ENCODE measurements at regions not wholly inside any gene's neighbourhood (a gene's known extent, or its start where the extent isn't known, plus 50 kb on each side); places are given as distances from the start of the nearest gene placed in this dataset.

DNA sequence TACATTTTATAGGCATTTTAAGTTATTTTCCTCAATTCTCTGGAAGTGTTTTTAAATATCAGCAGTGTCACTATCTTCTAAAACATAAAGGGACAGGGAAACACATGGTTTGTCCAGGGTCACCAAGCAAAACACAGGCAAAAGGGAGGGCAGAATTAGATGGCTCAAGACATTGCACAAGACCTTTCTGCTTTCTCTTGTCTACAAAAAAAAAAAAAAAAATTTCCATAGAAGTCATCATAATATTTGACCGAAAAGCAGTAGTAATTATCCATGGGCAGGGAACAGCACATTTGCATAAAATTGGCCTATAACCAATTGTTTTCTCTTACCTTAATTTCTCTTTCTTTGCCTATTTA, 703.1 kb upstream of the FZD8 start:
- Histone ChIP-seq H3K79me2 (ENCODE audit: control insufficient read depth, insufficient read depth, low read length) (no peaks in the 10 kb centered on the region), H4K8ac (ENCODE audit: low read depth, low read length) (no peak overlapping the region), H3K4ac (ENCODE audit: low read depth, low read length) (no peak overlapping the region), H2BK120ac (ENCODE audit: low read depth, low read length) (no peak overlapping the region), H2BK15ac (replicated peaks; ENCODE audit: low read depth) (no peak overlapping the region), H2AK5ac (ENCODE audit: low read length) (no peak overlapping the region), H3K79me1 (ENCODE audit: low read length) (no peaks in the 10 kb centered on the region), H3K9ac (ENCODE audit: low read length) (no peak overlapping the region), H3K27ac (ENCODE audit: low read depth, low read length) (no peak overlapping the region), H3K36me3 (ENCODE audit: control insufficient read depth, insufficient read depth, low read length) (no peaks in the 10 kb centered on the region), H2BK5ac (ENCODE audit: low read length) (no peak overlapping the region), H3K56ac (ENCODE audit: low read length) (no peak overlapping the region), H3K4me2 (ENCODE audit: low read length) (no peak overlapping the region), H3K4me1 (ENCODE audit: control insufficient read depth, low read depth, low read length) (no peaks in the 10 kb centered on the region), H3K4me3 (ENCODE audit: low read length) (no peak overlapping the region), H4K5ac (ENCODE audit: low read length) (no peak overlapping the region), H3K23ac (ENCODE audit: low read length) (no peak overlapping the region), H3K18ac (ENCODE audit: low read length) (no peak overlapping the region), H3K27me3 (ENCODE audit: insufficient read depth, low read length, poor library complexity) (no peaks in the 10 kb centered on the region)
- WGBS (ENCODE audit: extremely low coverage, insufficient coverage, low lambda C conversion rate): no CpG with 5 or more reads among the region's 1 CpG
- DNase-seq: no peak

DNA sequence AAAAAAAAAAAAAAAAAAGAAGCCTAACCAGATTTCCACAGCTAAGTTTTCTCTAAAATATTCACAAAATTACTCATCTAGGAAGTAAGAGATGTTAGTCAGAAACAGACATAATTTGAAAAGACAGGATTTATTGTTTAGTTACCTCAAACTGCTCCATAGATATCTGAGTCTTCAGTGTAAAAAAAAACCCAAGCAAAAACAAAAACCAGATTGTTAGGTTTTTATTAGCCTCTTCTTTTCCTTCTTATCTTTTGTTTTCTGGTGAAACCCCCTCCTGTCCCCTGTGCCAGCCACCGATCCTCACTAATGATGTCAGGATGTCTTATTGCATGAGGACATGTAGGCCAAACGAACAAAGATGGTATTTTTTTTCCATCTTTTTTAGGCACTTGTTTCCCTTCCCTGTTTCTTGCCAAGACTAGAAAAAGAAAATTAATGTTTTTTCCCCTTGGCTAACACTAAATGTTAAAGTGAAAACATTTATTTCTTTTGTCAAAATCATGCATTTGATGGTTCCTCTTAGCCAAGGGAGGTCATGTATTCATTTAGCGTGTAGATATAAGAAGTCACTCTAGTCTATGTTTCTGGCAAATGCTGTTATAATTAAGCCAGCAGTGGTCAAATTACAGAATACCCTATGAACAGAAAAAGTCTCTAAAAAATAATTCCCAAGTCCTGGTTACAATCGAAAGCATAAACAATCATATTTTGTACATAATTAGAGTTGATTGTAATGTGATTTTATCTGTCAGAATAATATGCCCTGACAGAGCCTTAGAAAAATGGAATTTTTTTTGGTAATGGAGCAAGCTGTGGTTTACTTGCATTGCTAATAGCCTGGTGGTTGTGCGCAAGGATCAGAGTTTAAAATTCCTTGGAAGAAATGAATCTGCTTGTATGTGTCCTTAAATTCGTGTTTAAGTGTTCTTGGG, 702.4 kb upstream of the FZD8 start:
- WGBS (ENCODE audit: extremely low coverage, insufficient coverage, low lambda C conversion rate): no CpG with 5 or more reads among the region's 6 CpGs
- no peaks in the 10 kb centered on the region for H3K79me2 ChIP-seq (ENCODE audit: control insufficient read depth, insufficient read depth, low read length)
- H3K23ac ChIP-seq (ENCODE audit: low read length): no peak overlapping the region
- no peak overlapping the region for H4K8ac ChIP-seq (ENCODE audit: low read depth, low read length)
- no peak overlapping the region for H3K27ac ChIP-seq (ENCODE audit: low read depth, low read length)
- H3K4ac ChIP-seq (ENCODE audit: low read depth, low read length): no peak overlapping the region
- no peak overlapping the region for H3K4me3 ChIP-seq (ENCODE audit: low read length)
- H3K18ac ChIP-seq (ENCODE audit: low read length): no peak overlapping the region
- no peaks in the 10 kb centered on the region for H3K27me3 ChIP-seq (ENCODE audit: insufficient read depth, low read length, poor library complexity)
- DNase-seq: no peak
- H2BK120ac ChIP-seq (ENCODE audit: low read depth, low read length): no peak overlapping the region
- H2BK15ac ChIP-seq (replicated peaks; ENCODE audit: low read depth): no peak overlapping the region
- no peaks in the 10 kb centered on the region for H3K79me1 ChIP-seq (ENCODE audit: low read length)
- no peak overlapping the region for H3K56ac ChIP-seq (ENCODE audit: low read length)
- no peak overlapping the region for H3K4me2 ChIP-seq (ENCODE audit: low read length)
- H4K5ac ChIP-seq (ENCODE audit: low read length): no peak overlapping the region
- no peak overlapping the region for H3K9ac ChIP-seq (ENCODE audit: low read length)
- no peaks in the 10 kb centered on the region for H3K36me3 ChIP-seq (ENCODE audit: control insufficient read depth, insufficient read depth, low read length)
- no peaks in the 10 kb centered on the region for H3K4me1 ChIP-seq (ENCODE audit: control insufficient read depth, low read depth, low read length)
- H2AK5ac ChIP-seq (ENCODE audit: low read length): no peak overlapping the region
- H2BK5ac ChIP-seq (ENCODE audit: low read length): no peak overlapping the region

DNA sequence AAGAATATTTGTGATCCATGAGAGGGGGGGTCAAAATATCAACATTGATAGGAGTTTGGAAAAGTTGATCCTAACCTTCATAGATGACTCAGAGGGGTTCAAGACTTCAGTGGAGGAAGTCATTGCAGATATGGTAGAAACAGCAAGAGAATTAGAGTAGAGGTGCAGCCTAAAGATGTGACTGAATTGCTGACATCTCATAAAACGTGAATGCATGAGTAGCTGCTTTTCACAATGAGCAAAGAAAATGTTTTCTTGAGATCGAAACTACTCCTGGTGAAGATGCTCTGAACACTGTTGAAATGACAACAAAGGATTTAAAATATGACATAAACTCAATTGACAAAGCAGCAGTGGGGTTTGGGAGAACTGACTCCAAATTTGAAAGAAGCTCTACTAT, 700.7 kb upstream of the FZD8 start:
- Histone ChIP-seq H2BK120ac (ENCODE audit: low read depth, low read length) (no peak overlapping the region), H3K36me3 (ENCODE audit: control insufficient read depth, insufficient read depth, low read length) (no peaks in the 10 kb centered on the region), H3K27me3 (ENCODE audit: insufficient read depth, low read length, poor library complexity) (no peaks in the 10 kb centered on the region), H3K4me3 (ENCODE audit: low read length) (no peak overlapping the region), H3K18ac (ENCODE audit: low read length) (no peak overlapping the region), H4K8ac (ENCODE audit: low read depth, low read length) (no peak overlapping the region), H3K9ac (ENCODE audit: low read length) (no peak overlapping the region), H3K4me2 (ENCODE audit: low read length) (no peak overlapping the region), H4K5ac (ENCODE audit: low read length) (no peak overlapping the region), H3K79me1 (ENCODE audit: low read length) (no peaks in the 10 kb centered on the region), H3K79me2 (ENCODE audit: control insufficient read depth, insufficient read depth, low read length) (no peaks in the 10 kb centered on the region), H2BK15ac (replicated peaks; ENCODE audit: low read depth) (no peak overlapping the region), H2BK5ac (ENCODE audit: low read length) (no peak overlapping the region), H3K56ac (ENCODE audit: low read length) (no peak overlapping the region), H3K4me1 (ENCODE audit: control insufficient read depth, low read depth, low read length) (no peaks in the 10 kb centered on the region), H3K23ac (ENCODE audit: low read length) (no peak overlapping the region), H2AK5ac (ENCODE audit: low read length) (no peak overlapping the region), H3K4ac (ENCODE audit: low read depth, low read length) (no peak overlapping the region), H3K27ac (ENCODE audit: low read depth, low read length) (no peak overlapping the region)
- WGBS (ENCODE audit: extremely low coverage, insufficient coverage, low lambda C conversion rate): no CpG with 5 or more reads among the region's 2 CpGs
- DNase-seq: no peak

DNA sequence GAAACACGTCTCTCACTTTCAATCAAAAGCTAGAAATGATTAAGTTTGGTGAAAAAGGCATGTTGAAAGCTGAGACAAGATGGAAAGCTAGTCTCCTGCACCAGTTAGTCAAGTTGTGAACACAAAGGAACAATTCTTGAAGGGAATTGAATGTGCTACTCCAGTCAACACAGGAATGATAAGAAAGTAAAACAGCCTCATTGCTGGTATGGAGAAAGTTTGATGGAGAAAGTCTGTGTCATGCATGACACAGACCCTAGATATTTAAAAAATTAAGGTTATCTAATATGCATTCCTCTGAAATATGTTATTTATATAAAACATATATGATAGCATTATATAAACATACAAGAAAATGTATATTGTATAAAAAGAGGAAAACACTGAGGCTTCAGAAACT, 699.4 kb upstream of the FZD8 start:
- Histone ChIP-seq H4K5ac (ENCODE audit: low read length) (no peak overlapping the region), H3K56ac (ENCODE audit: low read length) (no peak overlapping the region), H3K36me3 (ENCODE audit: control insufficient read depth, insufficient read depth, low read length) (no peaks in the 10 kb centered on the region), H3K23ac (ENCODE audit: low read length) (no peak overlapping the region), H2BK5ac (ENCODE audit: low read length) (no peak overlapping the region), H3K4me1 (ENCODE audit: control insufficient read depth, low read depth, low read length) (no peaks in the 10 kb centered on the region), H2BK120ac (ENCODE audit: low read depth, low read length) (no peak overlapping the region), H3K79me1 (ENCODE audit: low read length) (no peaks in the 10 kb centered on the region), H3K4me2 (ENCODE audit: low read length) (no peak overlapping the region), H4K8ac (ENCODE audit: low read depth, low read length) (no peak overlapping the region), H3K9ac (ENCODE audit: low read length) (no peak overlapping the region), H2AK5ac (ENCODE audit: low read length) (no peak overlapping the region), H3K79me2 (ENCODE audit: control insufficient read depth, insufficient read depth, low read length) (no peaks in the 10 kb centered on the region), H2BK15ac (replicated peaks; ENCODE audit: low read depth) (no peak overlapping the region), H3K27me3 (ENCODE audit: insufficient read depth, low read length, poor library complexity) (no peaks in the 10 kb centered on the region), H3K27ac (ENCODE audit: low read depth, low read length) (no peak overlapping the region), H3K18ac (ENCODE audit: low read length) (no peak overlapping the region), H3K4ac (ENCODE audit: low read depth, low read length) (no peak overlapping the region), H3K4me3 (ENCODE audit: low read length) (no peak overlapping the region)
- WGBS (ENCODE audit: extremely low coverage, insufficient coverage, low lambda C conversion rate): no CpG with 5 or more reads among the region's 1 CpG
- DNase-seq: no peak

DNA sequence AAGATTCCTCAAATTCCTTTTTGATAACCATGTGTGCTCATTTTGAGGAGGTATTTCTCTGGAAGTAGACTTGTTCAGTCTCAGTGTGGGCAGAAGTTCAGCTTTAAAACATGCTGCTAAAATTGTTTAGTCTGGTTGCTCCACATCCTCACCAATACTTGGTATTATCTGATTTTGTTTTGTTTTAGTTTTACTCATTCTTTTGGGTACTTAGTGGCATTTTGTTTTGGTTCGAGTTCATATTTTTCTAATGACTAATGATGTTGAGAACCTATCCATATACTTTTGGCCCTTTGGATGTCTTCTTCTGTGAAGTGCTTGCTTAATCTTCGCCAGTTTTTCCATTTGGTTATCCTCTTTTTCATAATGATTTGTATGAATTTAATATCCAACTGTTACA, 694.2 kb upstream of the FZD8 start:
- Histone ChIP-seq H3K4me2 (ENCODE audit: low read length) (no peak overlapping the region), H4K5ac (ENCODE audit: low read length) (no peak overlapping the region), H3K18ac (ENCODE audit: low read length) (no peak overlapping the region)

DNA sequence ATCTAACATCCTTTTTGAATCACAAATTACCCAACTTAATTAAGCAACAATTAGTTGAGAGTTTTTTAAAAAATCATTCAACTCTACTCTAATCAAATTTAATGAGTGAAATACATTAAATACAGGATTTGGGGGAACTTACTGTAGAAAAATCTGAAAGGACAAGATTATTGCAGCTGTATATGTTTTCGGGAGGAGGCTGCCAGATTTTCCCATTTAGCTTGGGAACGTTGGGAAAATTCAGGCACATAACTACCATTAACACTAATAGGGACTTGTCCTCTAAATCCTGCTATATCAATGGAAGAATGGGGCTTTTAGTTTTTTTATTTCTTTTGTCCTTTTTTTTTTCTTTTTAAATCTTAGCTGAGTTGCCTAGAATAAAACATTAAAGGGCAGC, 691.4 kb upstream of the FZD8 start:
- Histone ChIP-seq H3K56ac (ENCODE audit: low read length) (no peak overlapping the region), H3K27me3 (ENCODE audit: insufficient read depth, low read length, poor library complexity) (no peaks in the 10 kb centered on the region), H4K8ac (ENCODE audit: low read depth, low read length) (no peak overlapping the region), H3K4me1 (ENCODE audit: control insufficient read depth, low read depth, low read length) (no peaks in the 10 kb centered on the region), H3K4ac (ENCODE audit: low read depth, low read length) (no peak overlapping the region), H2BK15ac (replicated peaks; ENCODE audit: low read depth) (no peak overlapping the region), H3K27ac (ENCODE audit: low read depth, low read length) (no peak overlapping the region), H3K23ac (ENCODE audit: low read length) (no peak overlapping the region), H3K79me2 (ENCODE audit: control insufficient read depth, insufficient read depth, low read length) (no peaks in the 10 kb centered on the region), H2BK120ac (ENCODE audit: low read depth, low read length) (no peak overlapping the region), H4K5ac (ENCODE audit: low read length) (no peak overlapping the region), H2AK5ac (ENCODE audit: low read length) (no peak overlapping the region), H3K79me1 (ENCODE audit: low read length) (no peaks in the 10 kb centered on the region), H3K4me3 (ENCODE audit: low read length) (no peak overlapping the region), H2BK5ac (ENCODE audit: low read length) (no peak overlapping the region), H3K9ac (ENCODE audit: low read length) (no peak overlapping the region), H3K4me2 (ENCODE audit: low read length) (no peak overlapping the region), H3K18ac (ENCODE audit: low read length) (no peak overlapping the region), H3K36me3 (ENCODE audit: control insufficient read depth, insufficient read depth, low read length) (no peaks in the 10 kb centered on the region)
- no peak for DNase-seq
- no CpG with 5 or more reads among the region's 2 CpGs for WGBS (ENCODE audit: extremely low coverage, insufficient coverage, low lambda C conversion rate)

More for the DNA sequence above, 694.2 kb upstream of the FZD8 start:
- no peaks in the 10 kb centered on the region for H3K79me1 ChIP-seq (ENCODE audit: low read length)
- no peak overlapping the region for H3K23ac ChIP-seq (ENCODE audit: low read length)
- H3K27ac ChIP-seq (ENCODE audit: low read depth, low read length): no peak overlapping the region
- no peak overlapping the region for H3K4me3 ChIP-seq (ENCODE audit: low read length)
- no peak overlapping the region for H3K56ac ChIP-seq (ENCODE audit: low read length)
- no peak overlapping the region for H2BK5ac ChIP-seq (ENCODE audit: low read length)
- no peaks in the 10 kb centered on the region for H3K4me1 ChIP-seq (ENCODE audit: control insufficient read depth, low read depth, low read length)
- DNase-seq: no peak
- H2BK120ac ChIP-seq (ENCODE audit: low read depth, low read length): no peak overlapping the region
- H3K4ac ChIP-seq (ENCODE audit: low read depth, low read length): no peak overlapping the region
- no CpG with 5 or more reads among the region's 2 CpGs for WGBS (ENCODE audit: extremely low coverage, insufficient coverage, low lambda C conversion rate)
- no peaks in the 10 kb centered on the region for H3K36me3 ChIP-seq (ENCODE audit: control insufficient read depth, insufficient read depth, low read length)
- no peak overlapping the region for H4K8ac ChIP-seq (ENCODE audit: low read depth, low read length)
- no peak overlapping the region for H2BK15ac ChIP-seq (replicated peaks; ENCODE audit: low read depth)
- no peak overlapping the region for H3K9ac ChIP-seq (ENCODE audit: low read length)
- no peak overlapping the region for H2AK5ac ChIP-seq (ENCODE audit: low read length)
- H3K79me2 ChIP-seq (ENCODE audit: control insufficient read depth, insufficient read depth, low read length): no peaks in the 10 kb centered on the region
- H3K27me3 ChIP-seq (ENCODE audit: insufficient read depth, low read length, poor library complexity): no peaks in the 10 kb centered on the region
